Hepatocyte (in vitro differentiated cells): ENCODE measurements at regions not wholly inside any gene's neighbourhood (a gene's known extent, or its start where the extent isn't known, plus 50 kb on each side); places are given as distances from the start of the nearest gene placed in this dataset.

Experiments
- DNase-seq: peaks from one replicate; pipeline ENCODE4 v3.0.0-alpha.2; 2016; ENCODE audit warnings: low spot score
- H2AFZ ChIP-seq: fragments of 200-600 bp; sonication (generic); 2 replicates; pipeline ENCODE4 v1.6.0; 2016; ENCODE audit warnings: antibody characterized with exemption, mild to moderate bottlenecking
- H3K27ac ChIP-seq: fragments of 200-600 bp; sonication (generic); 2 replicates; pipeline ENCODE4 v1.5.1; 2016; ENCODE audit warnings: mild to moderate bottlenecking
- H3K27me3 ChIP-seq: fragments of 200-600 bp; sonication (generic); 2 replicates; pipeline ENCODE4 v1.6.1; 2016
- H3K36me3 ChIP-seq: fragments of 200-600 bp; sonication (generic); replicated peaks from 2 replicates; pipeline ENCODE4 v1.5.1; 2016; ENCODE audit warnings: low read depth; ENCODE audit not compliant: insufficient read depth
- H3K4me1 ChIP-seq: fragments of 200-600 bp; sonication (generic); 2 replicates; pipeline ENCODE4 v1.5.1; 2016; ENCODE audit warnings: mild to moderate bottlenecking, moderate library complexity; ENCODE audit not compliant: insufficient read depth
- H3K4me2 ChIP-seq: fragments of 200-600 bp; sonication (generic); 2 replicates; pipeline ENCODE4 v1.6.0; 2016
- H3K4me3 ChIP-seq: fragments of 200-600 bp; sonication (generic); 2 replicates; pipeline ENCODE4 v1.5.1; 2016; ENCODE audit warnings: mild to moderate bottlenecking
- H3K79me2 ChIP-seq: fragments of 200-600 bp; sonication (generic); 2 replicates; pipeline ENCODE4 v1.6.0; 2017; ENCODE audit warnings: mild to moderate bottlenecking
- H3K9me2 ChIP-seq: fragments of 200-600 bp; sonication (generic); replicated peaks from 2 replicates; pipeline ENCODE4 v1.6.0; 2017; ENCODE audit warnings: mild to moderate bottlenecking; ENCODE audit not compliant: insufficient read depth
- H3K9me3 ChIP-seq: fragments of 200-600 bp; sonication (generic); 2 replicates; pipeline ENCODE4 v1.5.1; 2016; ENCODE audit warnings: low read depth, mild to moderate bottlenecking
- H4K20me1 ChIP-seq: fragments of 200-600 bp; sonication (generic); 2 replicates; pipeline ENCODE4 v1.6.0; 2016; ENCODE audit warnings: mild to moderate bottlenecking; ENCODE audit not compliant: insufficient read depth, poor library complexity, severe bottlenecking
- EZH2 ChIP-seq: fragments of 200-600 bp; sonication (generic); IDR thresholded peaks from 2 replicates; pipeline ENCODE4 v1.6.1; 2016; ENCODE audit warnings: antibody characterized with exemption, mild to moderate bottlenecking, borderline replicate concordance
- EZH2phosphoT487 ChIP-seq: fragments of 200-600 bp; sonication (generic); IDR thresholded peaks from one replicate; pipeline ENCODE4 v1.6.1; 2018; ENCODE audit warnings: antibody characterized with exemption, mild to moderate bottlenecking, low read depth, moderate library complexity; ENCODE audit not compliant: unreplicated experiment, severe bottlenecking
- WGBS: methylation state at CpG from one replicate; pipeline ENCODE4 v1.1.6; 2016; ENCODE audit warnings: low lambda C conversion rate; ENCODE audit errors: missing lambda C conversion rate; 5-methylcytosine and 5-hydroxymethylcytosine counted together
- TF ChIP-seq, protein P1 (sequence below): fragments of 200-600 bp; sonication (generic); IDR thresholded peaks from 2 replicates; pipeline ENCODE4 v1.5.1; 2016; ENCODE audit warnings: antibody characterized with exemption, mild to moderate bottlenecking; ENCODE audit not compliant: poor library complexity

DNA sequence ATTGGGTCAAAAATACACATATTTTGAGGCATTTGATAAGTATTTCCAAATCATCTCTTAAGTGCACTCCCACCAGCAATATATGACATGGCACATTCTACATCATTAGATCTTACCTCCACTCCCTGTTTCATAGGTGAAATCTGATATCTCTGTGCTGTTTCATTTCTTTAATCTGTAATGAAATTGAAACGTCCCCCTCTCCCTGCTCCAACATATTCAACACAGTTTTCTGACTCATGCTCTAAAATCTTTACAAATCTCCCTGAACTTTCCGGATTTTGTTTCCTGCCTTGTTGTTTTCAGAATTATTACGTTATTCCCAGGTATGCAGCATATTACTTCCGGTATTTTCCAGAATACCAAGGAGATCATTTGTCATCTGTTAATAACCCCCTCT is 66.1 kb upstream of the AKT3 start:
- no peaks in the 10 kb centered on the region for H3K79me2 ChIP-seq
- no peaks in the 10 kb centered on the region for H4K20me1 ChIP-seq
- no peak overlapping the region for H3K27ac ChIP-seq
- H3K27me3 ChIP-seq = peaks cover 55% of the 10 kb centered on the region
- no peaks in the 10 kb centered on the region for H3K9me3 ChIP-seq
- H3K4me3 ChIP-seq = no peak overlapping the region
- H3K4me1 ChIP-seq = peaks cover 9% of the 10 kb centered on the region
- H3K4me2 ChIP-seq = no peak overlapping the region
- H3K36me3 ChIP-seq = no peaks in the 10 kb centered on the region
- WGBS = 71% methylated on average over 4 of the region's 4 CpGs
- DNase-seq = no peak
- no peak overlapping the region for H2AFZ ChIP-seq
- no peaks in the 10 kb centered on the region for H3K9me2 ChIP-seq
- TF ChIP-seq EZH2phosphoT487 (no peak), EZH2 (no peak)
- TF ChIP-seq, protein P1, sequence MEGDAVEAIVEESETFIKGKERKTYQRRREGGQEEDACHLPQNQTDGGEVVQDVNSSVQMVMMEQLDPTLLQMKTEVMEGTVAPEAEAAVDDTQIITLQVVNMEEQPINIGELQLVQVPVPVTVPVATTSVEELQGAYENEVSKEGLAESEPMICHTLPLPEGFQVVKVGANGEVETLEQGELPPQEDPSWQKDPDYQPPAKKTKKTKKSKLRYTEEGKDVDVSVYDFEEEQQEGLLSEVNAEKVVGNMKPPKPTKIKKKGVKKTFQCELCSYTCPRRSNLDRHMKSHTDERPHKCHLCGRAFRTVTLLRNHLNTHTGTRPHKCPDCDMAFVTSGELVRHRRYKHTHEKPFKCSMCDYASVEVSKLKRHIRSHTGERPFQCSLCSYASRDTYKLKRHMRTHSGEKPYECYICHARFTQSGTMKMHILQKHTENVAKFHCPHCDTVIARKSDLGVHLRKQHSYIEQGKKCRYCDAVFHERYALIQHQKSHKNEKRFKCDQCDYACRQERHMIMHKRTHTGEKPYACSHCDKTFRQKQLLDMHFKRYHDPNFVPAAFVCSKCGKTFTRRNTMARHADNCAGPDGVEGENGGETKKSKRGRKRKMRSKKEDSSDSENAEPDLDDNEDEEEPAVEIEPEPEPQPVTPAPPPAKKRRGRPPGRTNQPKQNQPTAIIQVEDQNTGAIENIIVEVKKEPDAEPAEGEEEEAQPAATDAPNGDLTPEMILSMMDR = no peak

DNA sequence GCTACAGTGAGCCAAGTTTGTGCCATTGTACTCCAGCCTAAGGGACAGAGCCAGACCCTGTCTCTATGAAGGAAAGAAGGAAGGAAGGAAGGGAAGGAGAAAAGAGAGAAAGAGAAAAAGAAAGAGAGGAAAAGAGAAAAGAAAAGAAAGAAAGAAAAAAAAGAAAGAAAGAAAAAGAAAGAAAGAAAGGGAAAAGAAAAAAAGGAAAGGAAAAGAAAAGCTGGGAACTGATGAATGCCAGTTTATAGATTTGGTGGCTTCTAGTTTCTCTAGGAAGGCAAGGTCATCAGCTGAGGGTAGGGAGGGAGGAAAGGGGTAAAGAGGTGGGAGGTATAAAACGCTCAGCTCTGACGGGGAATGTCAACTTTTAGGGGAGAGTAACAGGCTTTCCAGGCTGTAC is 62.3 kb upstream of the AKT3 start:
- H3K4me1 ChIP-seq = peaks cover 8% of the 10 kb centered on the region
- no peaks in the 10 kb centered on the region for H3K36me3 ChIP-seq
- H4K20me1 ChIP-seq = no peaks in the 10 kb centered on the region
- H3K79me2 ChIP-seq = no peaks in the 10 kb centered on the region
- TF ChIP-seq EZH2phosphoT487 = no peak
- H3K9me2 ChIP-seq = no peaks in the 10 kb centered on the region
- no peak overlapping the region for H3K4me3 ChIP-seq
- H3K27me3 ChIP-seq = peaks cover 28% of the 10 kb centered on the region
- no peaks in the 10 kb centered on the region for H3K9me3 ChIP-seq
- H3K4me2 ChIP-seq = no peak overlapping the region
- DNase-seq = no peak
- WGBS = 82% methylated on average over 2 of the region's 2 CpGs
- H3K27ac ChIP-seq = no peak overlapping the region
- H2AFZ ChIP-seq = no peak overlapping the region

DNA sequence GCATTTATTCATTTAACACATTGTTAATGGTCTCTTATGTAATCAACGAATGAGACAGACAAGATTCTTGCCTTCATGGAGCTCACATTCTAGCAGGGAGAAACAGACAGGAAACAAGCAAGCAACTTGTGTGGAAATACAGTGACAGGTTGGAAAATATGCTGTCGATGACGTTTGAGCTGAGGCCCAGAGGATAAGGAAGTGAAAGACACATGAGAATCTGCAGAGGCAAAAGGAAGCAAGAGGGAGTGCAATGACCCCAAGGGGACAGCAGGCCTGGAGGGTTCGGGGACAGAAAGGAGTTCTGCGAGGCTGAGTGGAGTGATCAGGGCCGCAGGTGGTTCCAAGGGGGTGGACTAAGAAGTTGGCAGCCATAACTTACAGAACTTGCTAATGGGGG is 60.6 kb upstream of the AKT3 start:
- H3K9me2 ChIP-seq = no peaks in the 10 kb centered on the region
- TF ChIP-seq EZH2 (no peak), EZH2phosphoT487 (no peak)
- TF ChIP-seq, protein P1 = no peak
- no peaks in the 10 kb centered on the region for H3K4me1 ChIP-seq
- H3K36me3 ChIP-seq = no peaks in the 10 kb centered on the region
- no peak overlapping the region for H3K4me2 ChIP-seq
- no peaks in the 10 kb centered on the region for H4K20me1 ChIP-seq
- WGBS = 82% methylated on average over 6 of the region's 6 CpGs
- H2AFZ ChIP-seq = no peak overlapping the region
- DNase-seq = no peak
- peaks cover 14% of the 10 kb centered on the region for H3K27me3 ChIP-seq
- H3K79me2 ChIP-seq = no peaks in the 10 kb centered on the region
- no peak overlapping the region for H3K4me3 ChIP-seq
- no peaks in the 10 kb centered on the region for H3K9me3 ChIP-seq
- no peak overlapping the region for H3K27ac ChIP-seq

DNA sequence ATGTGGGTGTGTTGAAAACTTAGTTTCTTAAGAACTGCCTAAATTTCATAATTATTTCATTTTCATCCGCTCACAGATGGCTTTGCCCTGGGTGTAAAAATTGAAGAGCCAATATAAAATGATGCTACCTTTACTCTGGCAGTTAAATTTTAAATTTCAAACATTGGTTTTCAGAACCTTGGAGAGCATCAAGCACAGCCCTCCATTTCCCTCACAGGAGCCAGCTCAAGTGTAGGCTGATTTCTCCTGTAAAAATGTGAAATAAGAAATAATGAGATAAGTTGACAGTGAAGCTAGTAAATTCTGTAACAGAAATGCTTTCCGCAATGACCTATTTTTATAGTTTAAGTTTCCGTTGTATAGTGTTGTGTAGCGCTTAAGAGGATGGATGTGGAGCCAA is 53.9 kb upstream of the AKT3 start:
- Histone ChIP-seq H3K79me2 (no peaks in the 10 kb centered on the region), H3K4me1 (no peaks in the 10 kb centered on the region), H2AFZ (no peak overlapping the region), H3K4me2 (no peak overlapping the region), H4K20me1 (no peaks in the 10 kb centered on the region), H3K9me2 (no peaks in the 10 kb centered on the region), H3K27ac (no peak overlapping the region), H3K9me3 (no peaks in the 10 kb centered on the region), H3K36me3 (no peaks in the 10 kb centered on the region), H3K27me3 (peaks cover 12% of the 10 kb centered on the region), H3K4me3 (no peak overlapping the region)
- peak; percentile 32 for DNase-seq
- WGBS = 93% methylated on average over 4 of the region's 4 CpGs
- TF ChIP-seq EZH2 = no peak
- TF ChIP-seq, protein P1 = no peak
